Spleen (tissue), 7 donors: ENCODE measurements at regions not wholly inside any gene's neighbourhood (a gene's known extent, or its start where the extent isn't known, plus 50 kb on each side); places are given as distances from the start of the nearest gene placed in this dataset.
"Not testable (repeated sequence)": the region's sequence is repeated elsewhere in the genome, so short reads cannot be mapped to it uniquely, and the experiment has no call there.

Experiments used
- POLR2A ChIP-seq, 3 donors: fragments of 450-650 bp; IDR thresholded peaks; one replicate each; pipeline ENCODE4 v1.5.1; 2017; ENCODE audit warnings: antibody characterized with exemption in 3 of 3, mild to moderate bottlenecking in 1 of 3
- TF ChIP-seq, protein P1 (sequence below), 11 experiments: fragments of 200-600 bp in 7 of 11; fragments of 450-650 bp in 4 of 11; sonication (generic) in 4 of 11; IDR thresholded peaks in 8 of 11; conservative IDR thresholded peaks in 3 of 11; 1 replicate in 7 of 11; 2 replicates in 4 of 11; pipeline versions ENCODE4 v1.4.0 to v1.8.0; 2016 to 2021; ENCODE audit warnings: antibody characterized with exemption in 11 of 11, inconsistent platforms in 4 of 11, mild to moderate bottlenecking in 1 of 11
- donor health status: DM: no; HTN: no; CAD: no; lungs with moderate emphysema.
- donor health status: DM: no; HTN: no; CAD: no.
- donor health status: DM: no; HTN: no; CAD: no.

DNA sequence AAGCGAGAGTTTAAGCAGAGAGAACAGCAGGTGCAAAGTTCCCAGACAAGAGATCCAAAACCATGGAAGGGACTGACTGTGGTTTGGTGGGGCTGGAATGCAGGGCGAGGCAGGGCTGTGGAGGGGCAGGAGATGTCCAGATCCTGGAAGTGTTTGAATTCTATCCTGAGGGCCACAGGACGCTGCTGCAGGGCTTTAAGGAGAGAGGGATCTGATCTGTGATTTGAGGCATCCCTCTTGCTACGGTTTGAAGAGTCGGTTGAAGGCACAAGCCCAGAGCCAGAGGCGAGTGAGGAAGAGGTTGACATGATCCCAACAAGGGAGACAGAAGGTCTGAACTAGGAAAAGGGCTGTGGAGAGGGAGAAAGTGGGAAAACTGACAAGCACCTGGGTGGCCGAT, 209.9 kb upstream of the IRF2BP2 start:
- TF ChIP-seq POLR2A (IDR thresholded peaks at IDR 0.05), result not testable (repeated sequence)
- TF ChIP-seq, protein P1, sequence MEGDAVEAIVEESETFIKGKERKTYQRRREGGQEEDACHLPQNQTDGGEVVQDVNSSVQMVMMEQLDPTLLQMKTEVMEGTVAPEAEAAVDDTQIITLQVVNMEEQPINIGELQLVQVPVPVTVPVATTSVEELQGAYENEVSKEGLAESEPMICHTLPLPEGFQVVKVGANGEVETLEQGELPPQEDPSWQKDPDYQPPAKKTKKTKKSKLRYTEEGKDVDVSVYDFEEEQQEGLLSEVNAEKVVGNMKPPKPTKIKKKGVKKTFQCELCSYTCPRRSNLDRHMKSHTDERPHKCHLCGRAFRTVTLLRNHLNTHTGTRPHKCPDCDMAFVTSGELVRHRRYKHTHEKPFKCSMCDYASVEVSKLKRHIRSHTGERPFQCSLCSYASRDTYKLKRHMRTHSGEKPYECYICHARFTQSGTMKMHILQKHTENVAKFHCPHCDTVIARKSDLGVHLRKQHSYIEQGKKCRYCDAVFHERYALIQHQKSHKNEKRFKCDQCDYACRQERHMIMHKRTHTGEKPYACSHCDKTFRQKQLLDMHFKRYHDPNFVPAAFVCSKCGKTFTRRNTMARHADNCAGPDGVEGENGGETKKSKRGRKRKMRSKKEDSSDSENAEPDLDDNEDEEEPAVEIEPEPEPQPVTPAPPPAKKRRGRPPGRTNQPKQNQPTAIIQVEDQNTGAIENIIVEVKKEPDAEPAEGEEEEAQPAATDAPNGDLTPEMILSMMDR (IDR thresholded peaks at IDR 0.05 in 8 of 11, conservative IDR thresholded peaks at IDR 0.05 in 3 of 11), result not testable (repeated sequence)
